Jurkat, Clone E6-1 (cell line): ENCODE measurements at regions not wholly inside any gene's neighbourhood (a gene's known extent, or its start where the extent isn't known, plus 50 kb on each side); places are given as distances from the start of the nearest gene placed in this dataset.

Experiments used
- DNase-seq: peaks from one replicate; pipeline ENCODE4 v3.0.0-alpha.2; 2011; ENCODE audit warnings: low read depth, low spot score
- H3K4me3 ChIP-seq: 2 replicates; pipeline ENCODE4 v1.5.1; 2011; ENCODE audit warnings: mild to moderate bottlenecking, low read length, control low read depth, moderate library complexity

DNA sequence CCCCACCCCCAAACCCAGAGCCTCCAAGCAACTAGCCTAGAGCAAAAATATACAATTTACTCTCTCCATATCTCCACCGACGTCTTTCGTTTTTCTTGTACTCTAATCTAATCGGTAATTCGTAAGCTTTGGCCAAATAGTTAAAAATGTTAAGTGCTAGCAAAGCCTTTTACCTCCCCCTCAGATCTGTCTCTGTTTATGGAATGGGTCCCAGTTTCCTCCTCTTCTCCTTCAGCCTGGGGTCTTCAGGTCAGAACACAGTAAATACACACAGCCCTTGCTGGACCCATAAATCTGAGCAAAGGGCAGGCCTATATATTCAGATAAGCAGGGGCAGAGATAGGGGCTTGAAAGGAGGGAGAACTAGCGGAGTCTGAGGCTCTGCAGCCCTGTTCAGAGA lies 267.4 kb downstream of the MEIS1 start:
- no peak overlapping the region for H3K4me3 ChIP-seq
- DNase-seq, result no peak

DNA sequence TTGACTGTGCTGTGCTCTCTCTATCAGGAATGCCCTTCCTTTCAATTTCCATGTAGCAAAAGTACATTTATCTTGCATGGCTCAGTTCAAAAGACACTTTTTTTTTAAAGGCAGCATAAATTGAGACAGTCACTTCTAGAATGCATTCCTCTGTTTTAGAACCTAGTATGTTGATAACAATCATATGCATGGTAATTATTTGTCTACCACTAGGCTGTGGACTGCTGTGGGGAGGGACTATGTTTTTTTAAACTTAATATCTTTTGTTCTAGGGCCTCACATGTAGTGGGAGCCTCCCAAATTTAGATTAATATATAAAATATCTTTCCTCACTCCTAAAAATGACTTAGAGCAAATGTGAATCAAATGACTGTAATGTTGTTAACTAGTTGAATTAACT lies 269.9 kb downstream of the MEIS1 start:
- no peak overlapping the region for H3K4me3 ChIP-seq
- no peak for DNase-seq

DNA sequence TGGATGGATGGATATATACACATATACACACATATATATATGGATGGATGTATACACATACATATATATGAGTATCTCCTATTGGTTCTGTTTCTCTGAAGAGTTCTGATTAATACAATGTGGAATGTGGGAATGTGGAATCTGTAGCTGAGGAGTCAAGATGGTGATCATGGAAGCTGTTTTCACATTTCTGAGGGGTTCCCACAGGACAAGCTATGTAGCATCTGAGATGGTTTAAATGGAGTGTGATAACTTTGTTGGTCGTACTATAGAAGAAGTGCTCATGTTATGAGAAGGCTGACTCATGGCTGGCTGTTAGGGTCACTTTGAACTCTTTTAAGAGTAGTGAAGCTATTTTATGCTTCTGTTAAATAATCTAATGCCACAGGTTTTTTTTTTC lies 279.7 kb downstream of the MEIS1 start:
- H3K4me3 ChIP-seq, result no peak overlapping the region
- DNase-seq, result no peak

DNA sequence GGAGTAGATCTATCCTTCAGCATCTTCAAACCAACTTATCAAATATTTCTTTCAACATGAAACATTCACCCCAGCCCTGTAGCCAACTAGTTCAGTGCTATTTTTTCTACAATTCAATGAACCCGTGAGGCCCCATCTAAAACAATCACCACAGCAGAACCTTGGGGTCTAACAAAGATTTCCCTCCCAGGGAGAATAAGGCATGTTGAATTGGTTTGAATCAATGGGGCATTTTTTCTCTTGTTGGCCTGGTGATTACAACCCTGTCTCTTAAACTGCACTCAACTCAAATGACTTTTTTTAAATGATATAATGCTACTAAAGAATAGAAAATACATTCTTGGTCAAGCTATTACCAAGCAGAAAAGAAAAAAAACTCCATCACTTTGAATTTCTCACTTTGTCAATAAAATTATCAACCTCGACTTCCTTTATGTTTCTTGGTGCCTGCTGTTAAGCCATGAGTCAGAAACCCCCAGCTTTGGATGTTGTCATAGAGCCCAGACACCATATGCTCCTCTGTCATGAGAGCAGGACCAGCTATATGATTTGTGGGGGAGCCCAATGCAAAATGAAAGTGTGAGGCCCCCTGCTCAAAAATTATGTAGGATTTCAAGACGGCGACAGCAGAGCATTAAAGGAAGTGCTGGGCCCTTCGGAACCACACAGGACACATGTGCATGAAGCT lies 282.4 kb downstream of the MEIS1 start:
- DNase-seq, result no peak
- no peak overlapping the region for H3K4me3 ChIP-seq

DNA sequence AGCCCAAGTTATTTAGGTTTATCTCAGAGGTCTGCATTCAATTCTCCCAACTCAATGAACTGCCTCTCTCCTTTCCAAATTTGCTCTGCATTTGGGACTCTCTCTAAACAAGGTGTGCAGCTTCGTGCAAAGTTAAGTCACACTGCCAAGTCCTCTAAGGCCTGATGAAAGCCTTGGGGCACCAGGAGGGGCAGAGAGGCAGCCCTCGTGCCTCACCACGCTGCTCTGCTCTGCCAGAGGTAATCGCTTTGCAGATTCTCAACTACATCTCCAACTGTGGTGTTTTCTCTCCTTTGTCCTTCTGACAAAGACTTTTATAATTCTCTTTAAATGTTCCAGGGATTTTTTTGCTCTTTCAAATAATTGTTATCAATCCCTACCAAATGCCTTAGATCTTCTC lies 283.0 kb downstream of the MEIS1 start:
- H3K4me3 ChIP-seq, result no peak overlapping the region

DNA sequence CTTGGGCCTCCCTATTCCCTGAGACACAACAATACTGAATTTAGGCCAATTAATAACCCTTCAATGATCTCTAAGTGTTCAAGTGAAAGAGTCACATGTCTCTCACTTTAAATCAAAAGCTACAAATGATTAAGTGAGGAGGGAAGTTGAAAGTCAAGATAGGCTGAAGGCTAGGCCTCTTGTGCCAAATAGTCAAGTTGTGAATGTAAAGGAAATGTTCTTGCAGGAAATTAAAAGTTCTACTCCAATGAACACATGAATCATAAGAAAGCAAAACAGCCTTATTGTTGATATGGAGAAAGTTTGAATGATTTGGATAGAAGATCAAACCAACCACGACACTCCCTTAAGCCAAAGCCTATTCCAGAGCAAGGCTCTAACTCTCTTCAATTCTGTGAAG lies 286.9 kb downstream of the MEIS1 start:
- DNase-seq, result no peak
- H3K4me3 ChIP-seq, result no peak overlapping the region

More for the DNA sequence above, 283.0 kb downstream of the MEIS1 start:
- DNase-seq, result no peak

DNA sequence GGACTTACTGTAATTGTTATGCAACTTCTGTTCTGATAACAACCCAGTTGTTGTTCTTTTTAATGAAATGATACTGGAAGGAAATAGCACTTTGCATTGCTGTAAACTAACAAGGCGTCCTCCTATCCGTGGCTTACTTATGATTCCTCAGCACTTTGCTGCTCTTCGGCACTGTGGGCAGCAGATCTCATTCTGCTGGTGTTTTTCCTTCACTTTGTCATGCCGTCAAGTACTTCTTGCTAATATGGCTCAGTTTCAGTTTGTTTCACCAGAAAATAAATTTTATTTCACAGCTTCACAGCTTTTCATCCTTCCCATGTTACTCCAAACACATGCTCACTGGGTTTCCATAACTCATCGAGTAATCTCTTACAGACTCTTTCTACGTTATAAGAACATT lies 289.3 kb downstream of the MEIS1 start:
- no peak overlapping the region for H3K4me3 ChIP-seq
- DNase-seq, result no peak

DNA sequence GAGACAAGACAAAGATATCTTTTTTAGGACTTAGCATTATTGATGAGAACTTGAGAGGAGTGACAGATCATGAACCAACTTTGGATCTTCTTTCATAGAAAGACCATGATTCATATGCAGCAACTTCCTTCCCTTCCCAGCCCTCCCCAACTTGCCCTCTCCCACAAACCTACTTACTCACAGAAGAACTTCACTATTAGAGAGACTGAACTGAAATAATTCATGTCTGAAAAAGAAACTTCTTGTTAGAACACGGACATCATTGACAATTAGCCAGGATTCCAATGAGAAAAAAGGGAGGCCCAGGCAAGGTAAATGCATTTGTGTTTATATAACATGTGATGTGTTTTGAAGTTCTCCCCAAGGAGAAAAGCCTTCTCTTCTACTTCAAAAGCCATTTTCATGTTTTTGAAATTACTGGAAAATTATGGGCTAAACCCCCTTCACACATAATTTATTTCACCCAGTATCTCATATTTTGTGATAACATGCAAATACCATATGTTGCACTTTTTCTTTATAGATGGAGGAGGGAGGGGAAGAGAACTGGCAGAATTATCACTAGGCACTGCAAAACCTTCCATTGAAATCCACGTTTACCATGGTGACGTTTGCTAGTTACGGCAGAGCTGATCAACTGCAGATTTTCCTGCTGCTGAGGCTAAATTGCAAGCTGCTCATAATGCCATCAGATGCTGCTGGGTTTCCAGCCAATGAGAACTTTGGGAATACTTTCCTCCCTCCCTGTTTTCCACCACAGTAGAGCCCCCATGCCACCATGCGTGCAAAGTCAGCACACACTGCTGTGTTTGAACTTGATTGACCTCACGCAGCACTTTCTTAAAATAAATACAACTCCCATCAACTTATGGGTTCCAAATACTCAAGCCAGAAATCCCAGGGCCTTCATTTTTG lies 294.7 kb downstream of the MEIS1 start:
- no peak overlapping the region for H3K4me3 ChIP-seq
- no peak for DNase-seq

DNA sequence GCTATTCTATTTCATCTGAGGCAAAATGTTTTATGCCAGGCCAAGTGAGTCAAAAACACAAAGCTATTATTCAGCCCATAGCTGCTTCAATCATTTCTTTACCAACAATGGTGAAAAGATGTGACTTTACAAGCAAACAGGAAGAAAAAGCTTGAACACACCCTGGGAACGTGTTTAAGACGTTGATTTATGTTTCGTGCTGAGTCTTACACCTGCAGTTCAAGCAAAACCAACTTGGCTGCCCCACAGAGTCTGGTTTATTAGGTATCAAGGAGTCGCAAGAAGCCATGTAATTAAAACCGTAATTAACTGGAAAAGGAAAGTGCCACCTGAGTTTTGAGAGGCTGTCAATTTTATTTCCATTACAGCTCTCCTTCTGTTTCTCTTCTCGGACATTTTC lies 295.5 kb downstream of the MEIS1 start:
- no peak for DNase-seq
- H3K4me3 ChIP-seq, result no peak overlapping the region

DNA sequence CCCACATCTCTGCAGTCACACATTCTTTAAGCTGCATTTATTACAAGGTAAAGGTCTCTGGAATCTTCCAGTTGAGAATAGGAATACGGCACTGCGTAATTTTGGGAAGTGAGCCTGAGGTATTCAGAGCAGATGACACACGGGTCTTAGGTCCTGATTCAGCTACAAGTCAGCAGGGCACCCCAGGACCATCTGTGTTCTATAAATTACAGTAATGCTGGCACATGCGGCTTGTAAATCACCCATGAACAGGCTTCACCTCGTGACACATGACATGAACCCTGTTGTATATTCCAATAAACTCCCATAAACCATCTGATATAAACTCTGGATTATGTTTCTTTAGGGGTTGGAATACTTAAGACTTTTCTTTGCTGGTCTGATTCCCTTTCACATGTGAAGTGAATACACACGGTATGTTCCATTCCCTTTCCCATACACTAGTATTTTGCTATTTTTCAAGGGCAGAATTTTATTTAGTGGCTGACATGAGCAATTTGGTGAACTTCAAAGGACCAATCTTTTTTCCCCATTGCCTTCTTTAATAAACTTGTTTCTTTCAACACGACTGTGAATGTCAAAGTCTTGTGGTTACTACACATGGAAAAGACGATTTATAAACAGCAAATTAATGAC lies 298.6 kb downstream of the MEIS1 start:
- no peak for DNase-seq
- H3K4me3 ChIP-seq, result no peak overlapping the region

DNA sequence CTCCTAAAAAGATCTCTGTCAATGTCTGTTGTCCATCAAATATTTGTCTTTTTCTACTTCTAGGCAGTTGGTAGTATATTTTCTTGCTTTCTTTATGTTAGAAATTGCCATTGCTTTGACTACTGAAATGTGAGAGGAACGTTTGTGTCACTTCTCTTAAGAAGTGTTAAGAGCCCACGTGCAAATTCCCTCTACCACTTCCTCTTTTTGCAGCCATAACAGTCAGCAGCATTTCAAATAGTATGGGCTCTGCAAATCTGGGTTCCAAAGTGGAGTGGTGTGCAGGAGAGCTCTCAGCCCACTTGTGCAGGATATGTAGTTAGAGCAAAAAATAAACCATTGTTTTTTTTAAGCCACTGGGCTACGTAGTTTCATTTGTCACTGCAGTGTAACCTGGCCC lies 314.0 kb downstream of the MEIS1 start:
- peak; percentile 11 for DNase-seq
- H3K4me3 ChIP-seq, result no peak overlapping the region

DNA sequence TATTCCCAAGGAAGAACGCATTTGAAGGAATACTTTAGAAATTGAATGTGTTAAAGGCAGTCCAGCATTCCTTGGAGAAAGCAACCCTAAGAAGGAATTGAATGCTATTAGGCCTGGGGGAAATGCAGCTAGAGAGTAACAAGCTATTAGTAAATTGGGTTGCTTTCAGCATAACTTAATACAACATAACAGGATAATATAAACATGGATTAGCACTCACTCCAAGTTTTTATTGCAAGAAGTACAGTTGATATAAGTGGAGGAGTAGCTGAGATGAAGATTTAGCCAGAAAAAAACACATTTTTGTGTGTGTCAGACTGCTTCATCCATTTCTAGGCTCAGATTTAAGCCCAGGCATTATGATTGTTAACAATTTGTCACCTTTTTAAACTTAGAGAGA lies 314.6 kb downstream of the MEIS1 start:
- no peak overlapping the region for H3K4me3 ChIP-seq
- DNase-seq, result no peak

DNA sequence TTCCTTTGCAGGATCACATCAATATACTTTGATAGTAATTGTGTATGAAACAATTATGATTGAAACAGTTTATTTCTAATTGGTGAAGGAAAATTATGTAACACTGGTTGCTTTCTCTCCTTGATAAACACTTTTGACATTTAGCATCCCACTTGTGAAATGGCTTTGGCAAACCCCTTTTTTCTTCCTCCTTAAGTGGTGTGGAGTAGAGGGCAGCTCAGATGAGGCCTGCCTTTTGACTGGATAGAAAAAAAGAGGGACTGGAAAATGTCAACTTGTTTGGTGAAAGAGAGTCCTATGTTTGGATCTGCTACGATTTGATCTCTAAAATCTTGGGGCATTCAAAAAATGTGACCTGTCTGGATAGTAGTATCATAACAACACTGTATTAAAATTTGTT lies 318.3 kb downstream of the MEIS1 start:
- no peak overlapping the region for H3K4me3 ChIP-seq
- DNase-seq, result no peak

DNA sequence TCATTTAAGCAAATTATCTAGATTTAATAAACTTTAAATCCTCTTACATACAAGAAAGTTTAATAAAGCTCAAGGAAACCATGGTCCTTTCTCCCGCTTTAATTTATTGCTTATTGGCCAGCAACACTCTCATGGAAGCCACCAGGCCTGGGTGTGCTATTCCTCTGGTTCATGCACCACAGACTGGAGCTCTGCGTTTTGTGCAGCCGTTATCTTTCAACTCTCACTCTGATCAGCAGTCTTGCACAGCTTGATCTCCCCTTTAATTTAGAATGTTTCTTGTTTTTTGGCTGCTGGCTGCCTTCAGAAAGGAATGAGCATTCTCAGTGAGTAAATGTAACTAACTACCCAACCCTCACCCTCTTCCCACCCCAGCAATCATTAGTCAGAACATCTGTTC lies 318.7 kb downstream of the MEIS1 start:
- no peak overlapping the region for H3K4me3 ChIP-seq
- no peak for DNase-seq

DNA sequence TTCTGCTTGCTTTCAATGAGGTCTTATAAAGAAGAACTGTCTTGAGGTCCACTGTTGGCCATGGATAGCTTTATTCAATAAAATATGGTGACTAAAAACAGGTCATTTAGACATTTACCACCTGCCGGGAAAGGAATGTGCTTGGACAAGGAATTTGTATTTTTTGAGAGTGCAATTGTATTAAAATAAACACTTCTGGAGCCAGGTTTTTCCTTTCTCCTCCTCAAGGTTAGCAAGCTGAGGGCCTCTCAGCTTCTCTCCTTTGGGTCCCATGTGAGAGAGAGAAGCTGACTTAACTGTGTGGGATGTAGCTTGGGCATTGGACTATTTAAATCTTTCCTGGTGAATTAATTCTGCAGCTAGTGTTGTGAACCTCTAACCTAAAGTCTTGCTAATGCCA lies 321.0 kb downstream of the MEIS1 start:
- H3K4me3 ChIP-seq, result no peak overlapping the region
- no peak for DNase-seq

DNA sequence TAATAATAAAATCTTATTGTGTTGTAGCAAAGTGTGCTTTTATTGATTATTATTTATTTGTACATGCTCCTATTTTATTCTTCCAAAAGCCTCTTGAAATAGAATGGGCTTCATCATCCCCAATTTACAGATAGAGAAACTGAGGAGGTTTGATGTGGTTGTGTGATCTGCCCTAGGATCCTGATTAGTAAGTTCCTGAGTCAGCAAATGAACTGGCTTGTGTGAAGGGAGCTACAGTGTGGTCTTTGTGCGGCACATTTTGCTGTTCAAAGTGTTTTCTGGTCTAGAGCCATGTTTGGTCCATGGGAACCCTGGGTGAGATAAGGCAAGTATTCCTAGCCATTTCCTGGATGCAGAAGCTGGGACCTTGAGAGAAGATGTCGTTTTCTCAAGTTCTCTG lies 326.9 kb downstream of the MEIS1 start:
- no peak for DNase-seq

DNA sequence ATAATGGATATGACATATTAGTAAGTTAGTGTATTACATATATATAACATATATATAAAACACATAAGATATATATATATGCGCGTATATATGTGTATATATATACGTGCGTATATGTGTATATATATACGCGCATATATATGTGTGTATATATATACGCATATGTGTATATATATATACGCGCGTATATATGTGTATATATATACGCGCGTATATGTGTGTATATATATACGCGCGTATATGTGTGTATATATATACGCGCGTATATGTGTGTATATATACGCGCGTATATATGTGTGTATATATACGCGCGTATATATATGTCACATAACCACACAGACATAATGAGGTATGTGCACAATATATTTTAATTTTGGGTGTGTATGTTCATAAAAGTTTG lies 327.8 kb downstream of the MEIS1 start:
- no peak overlapping the region for H3K4me3 ChIP-seq
- DNase-seq, result no peak

More for the DNA sequence above, 326.9 kb downstream of the MEIS1 start:
- H3K4me3 ChIP-seq, result no peak overlapping the region

DNA sequence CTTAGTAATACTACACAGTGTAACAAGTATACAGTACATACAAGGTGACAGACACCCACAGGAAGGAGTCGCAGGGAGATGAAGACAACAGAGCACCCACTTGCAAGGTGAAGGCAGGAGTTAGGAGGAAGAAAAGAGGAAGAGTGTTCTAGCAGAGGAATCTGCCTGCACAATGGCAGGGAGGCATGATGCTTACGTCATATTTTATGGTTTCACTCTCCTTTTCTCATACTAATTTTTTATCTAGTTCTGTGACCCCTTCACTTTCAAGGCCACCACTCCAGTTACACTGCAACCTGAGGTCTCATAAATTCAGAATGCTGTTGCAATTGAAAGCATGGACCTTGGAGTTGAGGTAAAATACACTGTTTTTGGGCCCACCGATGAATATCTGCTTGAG lies 331.7 kb downstream of the MEIS1 start:
- no peak overlapping the region for H3K4me3 ChIP-seq

DNA sequence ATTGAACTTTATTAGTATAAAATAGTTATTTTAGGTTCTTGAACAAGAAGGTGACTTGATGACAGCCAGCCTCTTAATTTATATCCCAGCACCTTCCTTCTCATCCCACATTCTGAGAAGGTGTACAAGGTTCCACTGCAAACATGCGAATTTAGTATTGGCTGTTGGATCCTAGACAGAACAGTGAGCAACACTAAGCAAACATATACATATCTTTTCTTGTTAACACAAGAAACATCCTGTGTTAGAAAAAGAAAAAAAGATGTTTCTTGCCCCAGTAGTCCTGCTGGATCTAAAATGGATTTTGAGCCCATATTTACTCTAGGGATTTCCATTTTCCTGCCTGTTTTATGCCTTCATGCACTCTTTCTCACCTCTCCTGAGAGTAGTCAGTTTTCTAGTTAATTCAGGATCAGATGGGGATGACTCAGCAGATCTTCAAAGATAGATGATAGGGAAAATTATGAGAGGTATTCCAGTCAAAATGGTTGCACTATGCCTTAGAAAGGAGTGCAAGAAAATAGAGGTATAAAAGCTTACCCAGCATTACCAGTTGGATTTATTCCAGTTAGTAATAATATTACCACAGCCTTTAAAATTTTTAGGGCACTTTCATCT lies 336.5 kb downstream of the MEIS1 start:
- H3K4me3 ChIP-seq, result no peak overlapping the region
- DNase-seq, result no peak

More for the DNA sequence above, 331.7 kb downstream of the MEIS1 start:
- DNase-seq, result no peak

DNA sequence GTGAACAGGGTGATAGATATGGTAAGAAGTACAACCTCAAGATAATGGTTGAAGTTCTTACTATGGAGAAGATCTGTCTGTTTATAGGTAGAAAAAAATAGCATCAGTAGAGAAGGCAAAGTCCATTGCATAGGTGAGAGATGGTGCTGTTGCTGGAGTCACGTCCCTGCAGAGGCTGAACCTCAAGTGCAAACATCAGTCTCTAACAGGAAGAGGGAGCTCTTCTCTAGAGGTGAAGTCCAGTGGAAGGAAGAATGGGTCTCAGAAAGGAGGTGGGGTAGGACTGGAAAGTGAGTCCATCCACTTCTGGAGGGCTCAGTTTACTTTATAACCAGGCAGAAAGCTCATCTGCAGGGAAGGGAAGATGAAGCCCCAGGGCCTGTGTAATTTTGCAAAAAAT lies 337.7 kb downstream of the MEIS1 start:
- H3K4me3 ChIP-seq, result no peak overlapping the region
- no peak for DNase-seq
